Endothelial cell of umbilical vein (primary cell): ENCODE measurements at regions not wholly inside any gene's neighbourhood (a gene's known extent, or its start where the extent isn't known, plus 50 kb on each side); places are given as distances from the start of the nearest gene placed in this dataset.

Experiments
- BruUV-seq: library from RNA; stranded (reverse); fragments of 400-500 nt; replicated peaks from 2 replicates; lab custom pipeline; 2021; lab: Mats Ljungman, UMichigan
- CTCF ChIA-PET: fragments of 300-600, 350-600 bp; sonication (Branson Sonifier 250); formaldehyde crosslinking; loops from one replicate; lab custom pipeline; 2021; ENCODE audit warnings: antibody characterized with exemption, inconsistent platforms; lab: Charles Lee
- POLR2A ChIA-PET: fragments of 300-600, 350-600 bp; sonication (Branson Sonifier 250); formaldehyde crosslinking; loops from one replicate; lab custom pipeline; 2021; ENCODE audit warnings: antibody characterized with exemption, inconsistent platforms; lab: Charles Lee
- DNase-seq: peaks from one replicate; pipeline ENCODE4 v3.0.0-alpha.2; 2011; ENCODE audit warnings: low read depth, low spot score
- FAIRE-seq: peaks from 2 replicates; lab custom pipeline; 2011; peaks lifted over from hg19 to GRCh38; lab: Jason Lieb, UNC
- H2AFZ ChIP-seq: 2 replicates; pipeline ENCODE4 v1.6.0; 2012; ENCODE audit warnings: low read depth, low read length, control low read depth, inconsistent platforms
- H3K27ac ChIP-seq: 2 replicates; pipeline ENCODE4 v1.5.1; 2011; ENCODE audit warnings: low read depth, mild to moderate bottlenecking, control low read depth, low read length, moderate library complexity; ENCODE audit not compliant: insufficient read depth
- H3K27me3 ChIP-seq, 2 experiments: 2 replicates each; pipeline versions ENCODE4 v1.6.0 to v1.6.1; 2011; ENCODE audit warnings: low read length in 2 of 2, mixed read lengths in 1 of 2; ENCODE audit not compliant: control insufficient read depth in 2 of 2, insufficient read depth in 2 of 2
- H3K36me3 ChIP-seq, 2 experiments: 2 replicates in 1 of 2; 3 replicates in 1 of 2; pipeline ENCODE4 v1.5.1; 2011; ENCODE audit warnings: low read length in 2 of 2, mild to moderate bottlenecking in 1 of 2, moderate library complexity in 1 of 2; ENCODE audit not compliant: control insufficient read depth in 2 of 2, insufficient read depth in 2 of 2; ENCODE audit errors: extremely low read depth in 1 of 2
- H3K4me1 ChIP-seq: 3 replicates; pipeline ENCODE4 v1.5.1; 2011; ENCODE audit warnings: mild to moderate bottlenecking, low read length; ENCODE audit not compliant: control insufficient read depth, insufficient read depth; ENCODE audit errors: extremely low read depth
- H3K4me2 ChIP-seq: 2 replicates; pipeline ENCODE4 v1.6.1; 2011; ENCODE audit warnings: low read length, control low read depth, mixed read lengths; ENCODE audit not compliant: insufficient read depth
- H3K4me3 ChIP-seq, 3 experiments: fragments of 200-600 bp in 1 of 3; sonication (generic), shearing (Covaris generic) in 1 of 3; replicated peaks in 1 of 3; 2 replicates each; pipeline ENCODE4 v1.5.1; 2011 to 2016; ENCODE audit warnings: control low read depth in 3 of 3, low read length in 3 of 3, mild to moderate bottlenecking in 2 of 3, inconsistent platforms in 1 of 3, low read depth in 1 of 3, moderate library complexity in 1 of 3; ENCODE audit not compliant: insufficient read depth in 1 of 3
- H3K79me2 ChIP-seq: 2 replicates; pipeline ENCODE4 v1.6.0; 2012; ENCODE audit warnings: low read length, inconsistent platforms; ENCODE audit not compliant: control insufficient read depth, insufficient read depth
- H3K9ac ChIP-seq: replicated peaks from 2 replicates; pipeline ENCODE3; 2011; ENCODE audit warnings: low read length, control low read depth; ENCODE audit not compliant: insufficient read depth; ENCODE audit errors: extremely low read depth
- H3K9me1 ChIP-seq: replicated peaks from 3 replicates; pipeline ENCODE4 v1.6.0; 2011; ENCODE audit warnings: mild to moderate bottlenecking, low read length; ENCODE audit not compliant: control insufficient read depth, insufficient read depth; ENCODE audit errors: extremely low read depth
- H3K9me3 ChIP-seq: replicated peaks from 2 replicates; pipeline ENCODE4 v1.5.1; 2012; ENCODE audit warnings: low read length, inconsistent platforms; ENCODE audit not compliant: control insufficient read depth, insufficient read depth
- H4K20me1 ChIP-seq: replicated peaks from 2 replicates; pipeline ENCODE3; 2011; ENCODE audit warnings: mild to moderate bottlenecking, low read length; ENCODE audit not compliant: control insufficient read depth, insufficient read depth; ENCODE audit errors: extremely low read depth
- EZH2 ChIP-seq: IDR thresholded peaks from 2 replicates; pipeline ENCODE4 v1.6.1; 2012; ENCODE audit warnings: borderline replicate concordance, low read depth, mild to moderate bottlenecking, moderate library complexity, low read length, inconsistent platforms; ENCODE audit not compliant: severe bottlenecking
- FOS ChIP-seq: IDR thresholded peaks from 2 replicates; pipeline ENCODE4 v1.6.1; 2011; ENCODE audit warnings: mild to moderate bottlenecking, low read length, moderate library complexity, borderline replicate concordance; ENCODE audit not compliant: insufficient read depth
- GATA2 ChIP-seq: IDR thresholded peaks from 2 replicates; pipeline ENCODE4 v1.7.0; 2011; ENCODE audit warnings: low read depth, mild to moderate bottlenecking, moderate library complexity, mixed read lengths, low read length; ENCODE audit not compliant: insufficient read length, insufficient read depth
- JUN ChIP-seq: IDR thresholded peaks from 2 replicates; pipeline ENCODE4 v1.6.1; 2011; ENCODE audit warnings: borderline replicate concordance, low read depth; ENCODE audit not compliant: insufficient read length, insufficient read depth
- MYC ChIP-seq: IDR thresholded peaks from one replicate; pipeline ENCODE4 v1.6.1; 2011; ENCODE audit warnings: mild to moderate bottlenecking, low read depth, low read length
- POLR2A ChIP-seq: IDR thresholded peaks from 2 replicates; pipeline ENCODE4 v1.6.1; 2012; ENCODE audit warnings: low read depth, mild to moderate bottlenecking, control low read depth, low read length
- POLR2AphosphoS5 ChIP-seq: IDR thresholded peaks from 2 replicates; pipeline ENCODE4 v1.6.1; 2012; ENCODE audit warnings: low read depth, mild to moderate bottlenecking, control low read depth, low read length, moderate library complexity; ENCODE audit not compliant: insufficient read depth
- dilution Hi-C: fragments of 300-500 bp; cut with MboI; formaldehyde crosslinking; loops from one replicate; pipeline ENCODE4 v1.15.0; 2019; ENCODE audit warnings: low sequenced_read_pairs; ENCODE audit not compliant: extremely low pct_ligation_motif_present
- intact Hi-C: fragments of 100-400 bp; cut with micrococcal nuclease; formaldehyde crosslinking; loops from one replicate; pipeline ENCODE4 v1.10.0; 2022
- TF ChIP-seq, protein P1 (sequence below), 2 donors: IDR thresholded peaks; 1 replicate in 1 of 2; 2 replicates in 1 of 2; pipeline ENCODE4 v1.5.1; 2011; ENCODE audit warnings: low read length in 2 of 2, mild to moderate bottlenecking in 2 of 2, moderate library complexity in 2 of 2, control low read depth in 1 of 2, inconsistent platforms in 1 of 2, low read depth in 1 of 2; ENCODE audit not compliant: insufficient read depth in 1 of 2; ENCODE audit errors: extremely low read depth in 1 of 2
- TF ChIP-seq, protein P2 (sequence below): IDR thresholded peaks from 2 replicates; pipeline ENCODE4 v1.6.1; 2011; ENCODE audit not compliant: insufficient read depth, insufficient read length

DNA sequence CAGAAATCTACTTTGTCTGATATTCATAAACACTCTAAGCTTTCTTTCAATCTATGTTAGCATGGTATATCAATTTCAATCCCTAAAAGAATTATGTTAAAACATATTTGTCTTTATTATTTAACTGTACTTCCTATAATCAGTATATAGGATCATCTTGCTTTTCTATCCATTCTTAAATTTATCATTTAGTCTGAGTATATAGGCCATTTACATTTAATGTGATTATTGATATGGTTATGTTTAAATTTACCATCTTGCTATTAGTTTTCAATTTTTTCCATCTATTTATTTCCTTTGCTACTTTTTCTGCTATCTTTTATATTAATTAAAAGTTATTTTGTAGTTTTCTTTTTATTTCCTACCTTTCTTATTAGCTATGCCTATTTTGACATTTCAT, 174.8 kb upstream of the MBNL1 start:
- no peaks in the 10 kb centered on the region for H3K79me2 ChIP-seq
- no peaks in the 10 kb centered on the region for H3K27me3 ChIP-seq
- dilution Hi-C loops (no loop called here), intact Hi-C loops (no loop called here)
- no peaks in the 10 kb centered on the region for H3K9me3 ChIP-seq
- H3K36me3 ChIP-seq: no peaks in the 10 kb centered on the region
- DNase-seq: no peak
- H3K9ac ChIP-seq: no peak overlapping the region
- H3K9me1 ChIP-seq: no peaks in the 10 kb centered on the region
- no peak overlapping the region for H3K4me3 ChIP-seq
- no peak overlapping the region for H3K27ac ChIP-seq
- FAIRE-seq: no peak
- TF ChIP-seq MYC (no peak), JUN (no peak), GATA2 (no peak), EZH2 (no peak), POLR2A (no peak), FOS (no peak), POLR2AphosphoS5 (no peak)
- TF ChIP-seq, protein P1, sequence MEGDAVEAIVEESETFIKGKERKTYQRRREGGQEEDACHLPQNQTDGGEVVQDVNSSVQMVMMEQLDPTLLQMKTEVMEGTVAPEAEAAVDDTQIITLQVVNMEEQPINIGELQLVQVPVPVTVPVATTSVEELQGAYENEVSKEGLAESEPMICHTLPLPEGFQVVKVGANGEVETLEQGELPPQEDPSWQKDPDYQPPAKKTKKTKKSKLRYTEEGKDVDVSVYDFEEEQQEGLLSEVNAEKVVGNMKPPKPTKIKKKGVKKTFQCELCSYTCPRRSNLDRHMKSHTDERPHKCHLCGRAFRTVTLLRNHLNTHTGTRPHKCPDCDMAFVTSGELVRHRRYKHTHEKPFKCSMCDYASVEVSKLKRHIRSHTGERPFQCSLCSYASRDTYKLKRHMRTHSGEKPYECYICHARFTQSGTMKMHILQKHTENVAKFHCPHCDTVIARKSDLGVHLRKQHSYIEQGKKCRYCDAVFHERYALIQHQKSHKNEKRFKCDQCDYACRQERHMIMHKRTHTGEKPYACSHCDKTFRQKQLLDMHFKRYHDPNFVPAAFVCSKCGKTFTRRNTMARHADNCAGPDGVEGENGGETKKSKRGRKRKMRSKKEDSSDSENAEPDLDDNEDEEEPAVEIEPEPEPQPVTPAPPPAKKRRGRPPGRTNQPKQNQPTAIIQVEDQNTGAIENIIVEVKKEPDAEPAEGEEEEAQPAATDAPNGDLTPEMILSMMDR (IDR thresholded peaks at IDR 0.05; ENCODE audit: extremely low read depth in 1 of 2, insufficient read depth in 1 of 2, low read depth in 1 of 2, low read length in 2 of 2): no peak
- TF ChIP-seq, protein P2, sequence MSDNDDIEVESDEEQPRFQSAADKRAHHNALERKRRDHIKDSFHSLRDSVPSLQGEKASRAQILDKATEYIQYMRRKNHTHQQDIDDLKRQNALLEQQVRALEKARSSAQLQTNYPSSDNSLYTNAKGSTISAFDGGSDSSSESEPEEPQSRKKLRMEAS: no peak
- ChIA-PET CTCF (interaction anchor here (1.7 kb wide), 1 partner anchor 140 kb away, joined by 4 read pairs; no protein-coding TSS in a partner anchor), POLR2A (no interaction called here)
- H3K4me2 ChIP-seq: no peak overlapping the region
- no peak overlapping the region for H2AFZ ChIP-seq
- H4K20me1 ChIP-seq: no peaks in the 10 kb centered on the region
- BruUV-seq: no TSS peak
- H3K4me1 ChIP-seq: no peaks in the 10 kb centered on the region
